DMS 273 (cell line): ENCODE measurements at regions not wholly inside any gene's neighbourhood (a gene's known extent, or its start where the extent isn't known, plus 50 kb on each side); places are given as distances from the start of the nearest gene placed in this dataset.
"Not testable (repeated sequence)": the region's sequence is repeated elsewhere in the genome, so short reads cannot be mapped to it uniquely, and the experiment has no call there.

Experiments used
- DNase-seq: peaks from one replicate; lab custom pipeline; 2025; ENCODE audit not compliant: unreplicated experiment; lab: John Stamatoyannopoulos, UW

DNA sequence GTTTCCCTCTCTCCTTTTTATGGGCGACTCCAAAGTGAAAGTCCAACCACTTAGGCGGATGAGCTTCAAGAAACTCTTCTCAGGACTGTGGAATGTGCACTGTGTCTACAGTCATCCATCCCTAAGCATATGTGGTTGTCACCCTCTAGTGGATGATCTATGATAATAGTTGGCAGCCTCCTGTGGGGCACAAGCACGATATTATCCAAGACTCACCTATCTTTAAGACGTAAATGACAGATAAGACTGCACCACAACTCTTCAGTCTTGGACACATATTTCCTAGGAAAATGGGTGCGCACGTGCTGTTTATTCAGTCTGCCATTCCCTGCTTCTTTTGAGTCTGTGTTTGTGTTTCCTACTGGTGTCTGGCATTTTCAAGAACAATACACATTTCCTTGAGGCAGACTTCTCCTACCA, 145.5 kb upstream of the CTAGE1 start:
- peak; percentile 74 for DNase-seq

DNA sequence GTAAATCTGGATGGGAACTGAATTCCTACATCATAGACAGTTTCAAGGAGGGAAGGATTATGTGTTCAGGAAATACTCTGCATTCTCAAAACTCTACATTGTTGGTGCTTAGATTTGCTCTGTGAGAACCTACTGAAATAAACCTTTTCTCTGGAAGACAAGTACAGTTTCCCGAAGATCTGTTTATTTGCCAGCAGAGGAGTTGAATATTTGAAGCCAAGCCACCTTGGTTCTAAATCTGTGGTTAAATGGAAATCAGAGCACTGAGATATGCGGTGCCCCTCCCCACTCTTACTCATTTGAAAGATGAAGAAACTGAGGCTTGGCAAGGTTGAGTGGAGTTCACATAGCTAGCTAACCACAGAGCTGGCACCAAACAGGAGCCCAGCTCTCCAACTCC, 146.3 kb upstream of the CTAGE1 start:
- DNase-seq: no peak

DNA sequence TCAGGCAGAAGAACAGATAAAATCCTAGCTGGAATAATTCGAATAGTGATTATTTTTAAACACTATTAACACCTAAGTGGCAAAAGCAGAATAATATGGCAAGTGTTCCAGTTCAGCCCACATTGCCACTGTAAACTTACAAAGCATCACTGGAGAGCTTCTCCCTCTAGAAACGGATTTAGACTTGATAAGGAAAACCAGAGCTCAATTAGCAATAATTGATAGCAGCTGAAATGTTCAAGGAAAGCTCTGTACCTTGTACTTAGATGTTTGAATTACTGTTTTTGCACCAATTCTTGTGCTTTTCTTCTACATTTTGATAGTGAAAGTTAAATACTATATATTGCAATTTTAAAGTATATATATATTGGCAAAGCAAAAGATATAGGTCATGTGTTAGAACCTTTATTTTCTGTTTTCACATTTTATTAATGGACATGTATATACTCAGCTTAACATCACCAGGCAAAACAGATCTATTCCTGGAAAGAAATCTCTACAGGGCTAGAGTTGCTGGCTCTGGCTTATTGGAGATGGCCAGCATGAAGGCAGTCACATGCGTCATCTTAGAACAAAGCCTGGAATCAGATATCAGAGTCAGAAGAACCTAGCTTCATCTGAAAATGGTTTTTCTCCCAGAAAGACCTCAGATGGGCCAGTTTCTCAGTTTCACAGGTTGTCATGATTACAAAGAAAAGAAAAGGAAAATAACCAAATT, 149.1 kb upstream of the CTAGE1 start:
- DNase-seq: no peak

DNA sequence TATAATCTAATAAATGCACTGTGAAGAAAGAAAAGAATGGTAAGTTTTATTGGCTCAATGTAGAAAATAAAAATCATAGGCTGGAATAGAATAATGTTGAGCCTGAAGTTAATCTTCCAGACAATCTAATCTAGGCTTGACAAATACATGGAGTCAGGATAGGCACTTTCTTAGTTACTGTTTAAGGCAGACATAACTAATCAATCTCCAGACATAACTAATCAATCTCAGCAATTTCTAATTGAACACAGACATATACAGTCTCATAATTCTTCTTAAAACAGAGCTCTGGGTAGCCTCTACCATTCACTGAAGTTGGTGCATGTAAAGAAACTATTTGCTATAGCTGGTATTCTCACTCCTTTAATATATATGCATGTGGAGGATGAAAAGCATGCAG, 150.1 kb upstream of the CTAGE1 start:
- peak; percentile 9 for DNase-seq

DNA sequence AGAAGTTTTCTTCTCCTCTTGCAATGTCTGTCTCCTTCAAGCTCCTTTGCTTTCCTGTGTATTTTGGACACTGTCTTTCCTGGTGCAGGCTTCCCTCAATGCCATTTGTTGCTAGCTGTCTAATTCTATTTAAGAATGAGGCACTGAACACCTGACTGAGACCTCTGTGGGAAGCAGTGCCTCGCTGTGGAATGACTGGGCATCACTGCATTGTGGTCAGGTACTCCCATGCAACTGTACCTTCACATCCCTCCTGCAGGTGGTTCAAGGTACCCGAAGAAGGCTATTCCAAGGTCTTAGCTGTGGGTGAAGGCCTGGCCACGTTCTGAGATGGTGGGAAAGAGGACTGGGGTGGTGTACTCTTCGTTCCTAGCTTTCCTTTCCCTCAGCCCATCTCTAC, 152.8 kb upstream of the CTAGE1 start:
- DNase-seq: no peak

DNA sequence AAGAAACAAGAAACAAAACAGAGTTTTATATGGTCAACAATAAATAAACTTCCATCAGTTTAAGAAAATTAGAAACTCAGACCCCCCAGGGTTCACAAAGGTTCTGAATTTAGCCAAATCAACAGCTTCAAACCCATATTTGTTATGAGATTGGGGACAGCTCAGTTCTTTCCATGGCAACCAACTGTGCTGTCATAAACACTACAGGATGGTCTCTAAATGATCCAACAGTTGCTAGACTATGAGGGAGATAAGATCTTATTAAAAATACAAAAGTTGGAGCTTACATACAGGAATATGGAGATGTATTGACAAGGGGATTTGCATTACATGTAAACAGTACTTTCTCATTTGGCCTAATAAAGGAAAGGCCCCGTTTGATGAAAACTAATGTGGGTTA, 154.6 kb upstream of the CTAGE1 start:
- no peak for DNase-seq

DNA sequence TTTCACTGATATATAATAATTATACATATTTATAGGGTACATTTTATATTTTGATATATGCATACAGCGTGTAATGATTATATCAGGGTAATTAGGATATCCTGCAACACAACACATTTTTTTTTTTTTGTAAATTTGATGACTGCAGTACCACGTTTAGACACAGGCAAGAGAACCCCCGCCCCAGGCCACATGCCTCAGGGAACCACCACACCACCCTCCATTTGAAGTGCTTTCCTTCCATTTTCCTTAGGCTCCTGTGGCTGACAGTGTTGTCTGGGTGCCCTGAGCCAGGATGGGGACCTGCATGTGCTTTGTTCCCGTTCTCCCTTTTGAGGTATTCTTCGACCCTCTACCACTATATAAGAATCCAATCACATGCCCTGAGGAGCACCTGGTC, 161.6 kb upstream of the CTAGE1 start:
- DNase-seq: no peak

DNA sequence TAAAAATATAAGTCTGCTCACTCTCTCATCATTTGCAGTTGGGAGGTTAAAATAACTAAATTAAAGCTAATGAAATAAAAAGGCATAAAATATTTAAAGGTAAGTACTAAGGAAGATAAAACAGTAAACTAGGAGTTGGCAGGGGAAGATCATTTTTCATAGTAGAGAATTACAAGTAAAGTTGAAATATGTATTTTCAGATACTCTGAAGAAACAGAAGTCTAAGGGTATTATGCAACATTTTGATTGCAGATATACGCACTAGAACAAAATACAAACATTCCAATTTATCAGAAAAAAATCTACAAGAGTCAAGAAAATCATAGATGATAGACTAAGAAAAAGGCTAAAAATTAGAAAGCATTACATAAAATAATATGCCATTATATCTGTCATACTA, 167.6 kb upstream of the CTAGE1 start:
- no peak for DNase-seq

DNA sequence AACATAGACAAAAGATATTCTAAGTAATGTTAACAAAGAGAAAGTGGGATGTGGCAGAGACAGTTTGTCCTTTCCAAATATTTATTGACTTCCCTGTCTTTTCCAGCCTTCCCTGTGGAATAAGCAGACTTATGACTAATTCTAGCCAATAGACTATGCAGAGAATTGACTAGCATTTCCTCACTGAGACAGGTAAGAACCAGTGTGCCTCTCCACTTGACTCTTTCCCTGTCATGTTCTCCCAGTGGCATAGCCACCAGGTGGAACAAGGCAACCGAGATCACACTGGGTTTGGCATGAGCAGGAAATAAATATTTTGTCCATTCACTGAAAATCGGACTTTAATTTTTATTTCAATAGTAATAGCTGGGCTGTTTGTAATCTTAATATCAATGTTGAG, 168.1 kb upstream of the CTAGE1 start:
- DNase-seq: no peak

DNA sequence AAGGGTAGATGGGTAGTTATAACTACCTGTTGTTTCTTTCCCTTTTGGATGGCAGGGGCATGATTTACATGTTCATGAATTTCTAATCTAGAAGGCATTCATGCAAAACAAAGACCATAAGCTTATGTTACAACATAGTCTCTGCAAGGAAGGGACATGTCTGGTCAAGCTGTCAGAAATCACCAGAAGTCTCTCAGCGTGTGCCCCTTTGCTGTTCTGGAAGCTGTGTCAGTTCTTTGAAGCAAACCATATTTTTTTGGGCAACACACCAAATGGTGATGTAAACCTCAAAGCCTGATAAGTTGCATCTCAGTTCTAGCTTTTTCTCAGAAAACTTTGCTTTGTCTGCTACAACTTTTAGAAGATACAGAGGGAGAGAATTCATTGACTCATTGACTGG, 173.5 kb upstream of the CTAGE1 start:
- DNase-seq: no peak

DNA sequence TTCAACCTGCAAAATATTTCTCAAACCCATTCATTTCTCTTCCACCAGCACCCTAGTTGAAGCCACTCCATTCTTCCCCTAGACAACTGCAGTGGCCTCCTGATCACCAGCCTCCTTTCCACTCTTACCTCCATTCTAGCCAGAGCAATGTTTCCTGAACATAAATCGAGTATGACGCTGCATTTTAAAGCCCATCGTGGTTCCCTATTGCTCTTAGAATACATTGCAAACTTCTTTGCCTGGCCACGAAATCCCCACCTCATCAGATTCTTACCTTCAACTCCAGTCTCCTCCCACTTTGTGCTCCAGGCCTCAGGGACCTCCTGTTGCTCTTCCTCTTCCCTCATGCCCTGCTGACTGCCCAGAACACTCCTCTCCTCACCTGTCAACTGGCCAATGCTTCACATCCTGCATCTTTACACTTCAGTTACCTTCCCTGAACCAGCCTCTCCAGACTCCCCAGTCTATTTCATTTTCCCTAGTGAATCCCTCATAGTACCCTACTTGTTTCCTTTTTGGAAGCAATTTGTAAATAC, 176.5 kb upstream of the CTAGE1 start:
- no peak for DNase-seq

DNA sequence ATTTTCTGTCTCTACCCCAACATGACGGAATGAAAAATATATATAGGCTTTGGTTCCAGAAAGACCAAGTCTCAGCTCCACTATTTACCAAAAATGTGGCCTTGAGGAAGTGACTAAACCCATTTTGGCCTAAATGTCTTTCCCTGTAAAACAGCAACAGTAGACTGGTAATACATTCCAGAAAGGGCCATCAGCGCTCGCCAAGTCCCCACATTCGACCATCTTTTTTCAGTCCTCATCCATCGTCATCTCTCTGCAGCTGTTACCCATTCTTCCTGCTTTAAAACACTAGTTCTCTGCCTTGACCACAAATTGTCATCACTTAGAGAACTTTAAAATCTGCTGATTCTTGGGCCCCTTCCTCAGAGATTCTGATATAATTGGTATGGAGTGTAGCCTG, 183.8 kb upstream of the CTAGE1 start:
- no peak for DNase-seq

DNA sequence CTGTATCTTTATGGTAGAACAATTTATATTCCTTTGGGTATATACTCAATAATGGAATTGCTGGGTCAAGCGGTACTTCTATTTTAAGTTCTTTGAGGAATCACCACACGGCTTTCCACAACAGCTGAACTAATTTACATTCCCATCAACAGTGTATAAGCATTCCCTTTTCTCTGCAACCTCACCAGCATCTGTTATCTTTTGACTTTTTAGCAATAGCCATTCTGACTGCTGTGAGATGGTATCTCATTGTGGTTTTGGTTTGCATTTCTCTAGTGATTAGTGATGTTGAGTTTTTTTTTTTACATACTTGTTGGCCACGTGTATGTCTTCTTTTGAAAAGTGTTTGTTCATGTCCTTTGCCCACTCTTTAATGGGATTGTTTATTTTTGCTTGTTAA, 184.7 kb upstream of the CTAGE1 start:
- not testable (repeated sequence) for DNase-seq

DNA sequence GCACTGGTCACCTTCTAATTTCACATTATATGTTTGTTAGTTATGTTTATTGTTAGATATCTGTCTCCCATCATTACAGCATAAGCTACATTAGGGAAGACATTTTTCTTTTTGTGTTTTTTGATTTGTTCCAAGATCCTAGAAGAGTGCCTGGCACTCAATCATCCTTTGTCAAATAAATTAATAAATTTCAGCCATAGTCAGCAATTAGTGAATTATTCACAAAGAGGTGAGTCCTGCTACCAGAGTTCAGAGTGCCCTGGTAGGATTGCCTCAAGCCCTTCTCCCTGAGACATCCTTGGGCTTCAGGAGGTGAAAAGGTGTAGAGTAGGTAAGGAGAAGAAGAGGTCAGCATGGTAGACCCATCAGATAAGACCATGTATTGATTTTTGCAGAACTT, 186.2 kb upstream of the CTAGE1 start:
- no peak for DNase-seq

DNA sequence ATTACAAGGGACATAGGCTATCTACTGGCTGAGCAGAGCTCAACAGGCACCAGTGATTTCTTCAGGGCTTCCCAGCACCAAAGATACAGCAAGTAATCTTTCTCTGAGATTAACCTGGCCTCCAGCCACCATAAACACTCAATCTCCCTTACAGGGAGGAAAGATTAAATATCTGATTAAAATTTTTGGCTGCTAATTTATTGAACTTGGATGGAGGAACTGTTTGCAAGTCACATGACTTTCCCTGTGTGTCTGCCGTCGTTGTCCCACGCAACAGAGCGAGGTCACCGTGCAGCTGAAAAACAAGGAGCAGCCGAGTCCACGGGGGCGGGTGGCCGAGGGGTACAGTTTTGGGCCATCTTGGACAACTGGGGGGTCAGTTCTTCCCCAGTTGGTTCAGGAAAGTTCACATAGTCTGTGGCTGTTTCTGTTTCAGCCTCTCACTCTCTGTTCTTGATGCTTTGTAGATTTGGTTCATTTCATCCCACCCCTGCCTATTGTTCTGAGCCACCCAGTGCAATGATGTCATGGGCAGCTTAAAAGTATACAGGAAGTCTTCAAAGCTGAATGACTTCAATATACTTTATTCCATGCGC, 186.8 kb upstream of the CTAGE1 start:
- no peak for DNase-seq

DNA sequence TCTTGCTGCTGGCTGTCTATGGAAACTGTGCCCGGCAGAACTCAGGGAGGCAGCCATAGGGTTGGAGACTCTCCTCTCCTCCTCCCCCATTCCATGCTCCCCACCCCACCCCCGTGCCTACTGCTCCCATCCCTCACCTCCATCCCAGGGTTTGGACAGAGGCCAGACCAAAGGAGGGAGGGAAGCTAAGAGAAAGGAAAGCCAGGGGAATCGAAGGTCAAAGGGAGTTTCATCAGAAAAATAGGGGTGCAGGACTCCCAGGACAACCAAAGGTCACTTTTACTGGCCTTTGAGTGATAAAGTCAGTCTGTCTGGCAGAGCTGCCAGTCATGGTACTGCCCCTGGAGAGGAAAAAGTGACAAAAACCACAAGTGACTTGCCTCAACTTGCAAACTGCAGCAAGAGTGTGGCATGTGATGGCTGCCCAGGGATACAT, 187.3 kb upstream of the CTAGE1 start:
- no peak for DNase-seq

DNA sequence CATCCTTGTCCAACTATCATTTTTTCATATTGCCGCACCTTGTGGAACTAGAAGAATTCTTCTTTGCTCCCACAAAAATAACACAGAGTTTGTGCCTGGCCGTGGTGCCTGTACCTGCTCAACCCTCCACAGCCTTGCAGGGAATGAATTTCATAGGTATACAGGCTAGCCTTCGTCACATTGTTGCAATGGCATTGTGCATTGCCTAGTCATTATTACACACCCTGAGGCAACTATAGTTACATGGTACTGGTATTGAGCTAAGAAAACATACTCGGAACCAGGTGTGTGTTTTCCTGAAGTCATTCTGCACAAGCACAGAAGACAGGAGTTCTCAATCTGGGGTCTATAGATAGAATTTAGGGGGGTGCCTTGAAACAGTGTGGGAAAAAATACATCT, 188.0 kb upstream of the CTAGE1 start:
- no peak for DNase-seq

DNA sequence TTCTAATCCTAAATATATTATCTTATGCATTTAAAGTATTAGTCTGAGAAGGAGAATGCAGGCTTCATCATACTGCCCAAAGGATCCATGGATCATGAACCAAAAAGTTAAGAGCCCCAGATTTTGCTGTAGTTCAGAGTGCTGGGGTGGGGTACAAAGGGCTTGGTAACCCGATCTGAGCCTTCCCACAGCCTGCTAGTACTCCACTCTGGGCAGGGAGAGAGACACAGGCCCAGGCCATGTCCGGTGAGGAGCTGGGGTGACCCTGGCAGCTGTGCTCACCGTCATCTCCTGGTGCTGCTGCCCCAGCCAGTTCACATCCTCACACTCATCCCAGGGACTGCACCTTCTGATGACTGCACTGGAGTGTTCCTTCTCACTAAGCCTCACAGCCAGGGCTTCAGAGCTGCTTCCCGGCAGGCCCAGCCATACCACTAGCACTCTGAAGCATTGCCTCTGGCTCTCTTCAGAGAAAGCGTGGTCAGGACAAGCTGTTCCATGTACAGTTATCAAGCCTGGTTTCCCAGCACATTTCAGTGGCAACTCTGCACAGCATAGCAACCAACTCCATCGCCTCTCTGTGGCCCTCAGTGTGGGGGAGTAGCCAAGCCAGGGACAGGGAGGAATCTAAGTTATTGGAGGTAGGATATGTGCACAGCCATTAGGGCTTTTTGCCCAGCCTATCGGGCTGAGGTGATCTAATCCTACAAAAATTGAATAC, 189.0 kb upstream of the CTAGE1 start:
- DNase-seq: no peak

DNA sequence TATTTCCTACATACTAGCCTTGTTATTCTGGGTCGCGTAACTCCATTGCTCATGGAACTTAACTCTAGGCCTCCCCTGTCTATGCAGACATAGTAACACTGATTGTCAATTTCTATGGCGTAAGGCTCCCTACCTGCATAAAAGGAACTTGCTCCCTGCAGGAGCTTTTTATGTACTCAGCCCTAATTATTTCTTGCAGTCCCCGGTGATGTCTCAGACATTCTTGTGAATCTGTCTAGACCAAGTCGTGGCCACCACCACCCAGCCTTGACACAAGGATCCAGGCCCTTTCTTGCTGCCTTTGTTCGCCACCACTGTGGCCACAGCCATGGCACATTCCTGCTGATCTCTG, 189.5 kb upstream of the CTAGE1 start:
- no peak for DNase-seq

DNA sequence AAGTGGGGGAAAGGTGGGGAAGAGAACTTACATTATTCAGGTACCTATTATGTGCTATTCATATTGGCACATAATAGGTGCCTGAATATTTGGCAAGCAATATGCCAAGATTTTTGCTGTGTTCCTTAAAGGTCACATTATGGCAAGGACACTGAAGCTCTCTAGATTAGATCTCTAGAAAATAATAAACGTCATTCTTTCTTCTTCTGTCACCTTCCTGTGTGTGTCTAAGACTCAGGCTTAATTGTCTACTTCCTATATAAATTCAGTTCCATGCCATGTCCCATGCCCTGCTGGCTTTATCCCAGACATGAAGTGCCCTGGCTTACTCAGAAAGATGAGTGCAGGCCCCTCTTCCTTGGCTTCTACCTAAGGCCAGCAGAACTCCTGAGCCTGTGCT, 191.1 kb upstream of the CTAGE1 start:
- no peak for DNase-seq

DNA sequence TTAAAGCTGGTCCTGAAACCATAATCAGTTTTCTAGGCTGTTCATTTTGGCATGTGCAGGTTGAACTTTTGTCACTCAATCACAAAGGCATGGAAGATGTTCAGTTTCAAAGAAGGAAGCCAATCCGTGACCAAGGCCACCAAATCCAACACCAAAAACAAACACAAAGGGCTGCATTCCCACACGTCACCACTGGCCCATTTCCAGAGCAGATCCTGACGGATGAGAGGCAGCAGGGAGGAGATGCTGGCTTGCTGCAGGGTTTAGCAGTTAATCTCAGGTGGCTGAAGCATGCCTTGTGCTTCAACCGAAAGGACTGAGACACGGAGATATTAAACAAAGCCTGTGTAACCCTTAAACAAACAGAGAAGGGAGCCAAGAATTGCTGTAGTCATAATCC, 191.9 kb upstream of the CTAGE1 start:
- peak; percentile 13 for DNase-seq

DNA sequence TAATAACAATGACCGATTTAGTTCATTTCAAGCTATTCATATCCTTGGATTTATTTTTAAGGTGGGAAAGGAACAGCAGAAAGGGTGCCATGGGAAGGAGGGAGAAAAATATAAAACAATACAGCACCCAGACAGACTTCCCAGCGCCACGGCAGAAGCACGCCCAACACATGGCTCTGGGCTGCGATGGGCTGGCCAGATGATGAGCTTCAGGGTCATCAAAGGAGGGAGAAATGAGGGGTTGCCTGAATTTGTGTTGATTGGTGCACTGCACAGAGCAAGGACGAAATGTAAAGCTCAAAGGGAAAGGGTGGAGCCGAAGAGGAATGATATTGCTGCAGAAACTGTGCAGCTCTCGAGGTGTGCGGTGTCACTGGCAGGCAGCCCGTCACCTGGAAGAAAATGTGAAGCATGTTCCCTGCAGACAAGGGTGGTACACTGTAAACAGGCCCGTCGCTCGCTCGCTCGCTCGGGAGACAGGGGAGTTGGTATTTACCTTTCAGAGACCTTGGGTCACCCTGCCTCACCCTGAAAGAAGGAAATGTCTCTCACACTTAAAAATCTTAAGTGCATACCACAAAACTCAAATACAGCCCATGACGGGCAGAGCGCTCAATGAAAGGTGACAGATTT, 195.5 kb upstream of the CTAGE1 start:
- no peak for DNase-seq
